Skeletal muscle satellite cell (primary cell): ENCODE measurements at regions not wholly inside any gene's neighbourhood (a gene's known extent, or its start where the extent isn't known, plus 50 kb on each side); places are given as distances from the start of the nearest gene placed in this dataset.
A peak's percentile ranks its signal among the peaks of the same experiment; 100 is the strongest.

ENCODE experiments used
- H3K27me3 ChIP-seq: 2 replicates; pipeline ENCODE4 v1.7.0; 2013; ENCODE audit warnings: low read length; ENCODE audit not compliant: control insufficient read depth, insufficient read depth
- H3K36me3 ChIP-seq: 2 replicates; pipeline ENCODE4 v1.7.0; 2013; ENCODE audit warnings: mild to moderate bottlenecking, control low read depth, low read length; ENCODE audit not compliant: insufficient read depth
- H3K4me1 ChIP-seq: 2 replicates; pipeline ENCODE4 v1.7.0; 2013; ENCODE audit warnings: low read length; ENCODE audit not compliant: control insufficient read depth, insufficient read depth
- H3K4me2 ChIP-seq: 2 replicates; pipeline ENCODE4 v1.7.0; 2013; ENCODE audit warnings: mild to moderate bottlenecking, low read length
- H3K4me3 ChIP-seq: 2 replicates; pipeline ENCODE4 v1.7.0; 2013; ENCODE audit warnings: low read length
- H3K9ac ChIP-seq: 2 replicates; pipeline ENCODE4 v1.7.0; 2013; ENCODE audit warnings: mild to moderate bottlenecking, low read depth, low read length, moderate library complexity
- H3K9me3 ChIP-seq: replicated peaks from 2 replicates; pipeline ENCODE4 v1.7.0; 2013; ENCODE audit warnings: mild to moderate bottlenecking, control low read depth, low read length

DNA sequence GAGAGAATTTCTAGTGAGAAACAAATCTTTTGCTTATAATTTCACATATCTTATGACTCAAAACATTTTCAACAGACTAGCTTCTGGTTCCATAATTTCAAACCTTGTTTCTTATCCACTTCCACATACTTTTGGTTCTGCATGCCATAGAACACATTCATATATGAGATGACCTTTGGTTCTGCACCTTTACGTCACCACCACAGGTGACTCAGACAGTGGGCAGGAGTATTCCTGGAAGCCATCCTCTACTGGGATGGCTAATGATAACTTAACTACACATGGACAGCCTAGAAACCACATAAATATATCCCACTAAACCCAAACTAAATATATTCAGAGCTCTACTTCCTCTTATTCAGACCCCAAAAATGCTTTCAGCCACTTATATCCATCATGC, 133.3 kb downstream of the DCK start:
- Histone ChIP-seq H3K4me1 (peaks cover 19% of the 10 kb centered on the region), H3K27me3 (no peaks in the 10 kb centered on the region)

DNA sequence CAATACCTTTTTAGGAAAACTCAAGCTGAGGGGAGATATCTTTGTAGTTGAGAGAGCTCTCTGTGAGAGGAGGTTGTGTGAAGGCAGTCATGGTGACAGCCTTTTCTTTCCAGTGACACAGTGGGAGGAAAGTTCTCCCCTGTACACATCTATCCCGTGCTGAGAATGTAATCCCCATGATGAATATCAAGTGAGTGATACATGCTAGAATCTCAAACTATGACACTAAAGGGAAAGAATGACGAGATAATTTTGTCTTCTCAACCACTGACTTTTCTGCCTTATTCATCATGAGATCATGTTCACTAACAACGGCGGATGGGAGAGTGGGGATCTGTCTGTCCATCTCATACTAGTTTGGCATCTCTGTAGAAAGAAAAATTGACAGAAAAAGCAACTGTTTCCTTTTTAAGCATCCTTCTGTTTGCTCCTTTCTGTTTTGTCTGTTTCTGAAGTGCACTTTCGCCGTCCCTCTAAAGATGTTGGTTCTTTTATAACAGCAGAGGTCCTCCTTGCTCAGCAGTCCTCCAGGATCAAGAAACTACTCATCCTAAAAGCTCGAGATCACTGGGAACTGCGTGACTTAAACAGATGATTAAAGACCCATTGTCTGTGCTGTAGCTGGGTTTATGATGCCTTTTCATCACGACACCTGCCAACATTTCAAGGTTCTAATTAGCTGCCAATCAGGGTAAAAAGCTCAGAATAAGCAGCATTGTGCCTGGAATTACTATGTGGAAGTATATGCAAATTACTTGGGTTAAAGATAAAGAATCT, 137.6 kb downstream of the DCK start:
- Histone ChIP-seq H3K4me3 (peak overlapping the region; percentile 31), H3K9ac (peak overlapping the region; percentile 58), H3K4me2 (peak overlapping the region; percentile 69), H3K9me3 (no peaks in the 10 kb centered on the region), H3K4me1 (peaks cover 39% of the 10 kb centered on the region), H3K27me3 (no peaks in the 10 kb centered on the region), H3K36me3 (no peaks in the 10 kb centered on the region)

More for the DNA sequence above, 133.3 kb downstream of the DCK start:
- Histone ChIP-seq H3K36me3 (no peaks in the 10 kb centered on the region), H3K4me2 (peak overlapping the region; percentile 20), H3K9me3 (no peaks in the 10 kb centered on the region), H3K9ac (no peak overlapping the region), H3K4me3 (no peak overlapping the region)

DNA sequence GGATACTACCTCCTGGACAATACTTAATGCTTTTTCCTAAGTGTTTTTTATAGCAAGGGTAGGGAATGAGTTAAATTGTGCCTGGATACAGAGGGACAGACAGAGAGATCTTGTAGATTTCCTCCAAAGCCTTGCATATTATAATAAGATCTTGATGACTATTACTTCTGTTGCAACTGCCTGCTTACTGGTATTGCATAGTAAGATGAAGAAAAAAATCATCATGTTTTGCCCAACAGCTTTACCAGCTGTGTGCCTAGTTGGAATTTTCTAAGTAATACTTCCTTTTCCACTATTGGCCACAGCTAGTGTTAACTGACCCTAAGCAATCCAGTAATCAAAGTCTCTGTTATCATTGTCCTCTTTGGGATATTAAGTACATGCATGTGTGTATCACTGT, 139.0 kb downstream of the DCK start:
- Histone ChIP-seq H3K9ac (no peak overlapping the region), H3K27me3 (no peaks in the 10 kb centered on the region), H3K36me3 (no peaks in the 10 kb centered on the region), H3K4me2 (no peak overlapping the region), H3K9me3 (no peaks in the 10 kb centered on the region), H3K4me1 (peaks cover 30% of the 10 kb centered on the region), H3K4me3 (no peak overlapping the region)

DNA sequence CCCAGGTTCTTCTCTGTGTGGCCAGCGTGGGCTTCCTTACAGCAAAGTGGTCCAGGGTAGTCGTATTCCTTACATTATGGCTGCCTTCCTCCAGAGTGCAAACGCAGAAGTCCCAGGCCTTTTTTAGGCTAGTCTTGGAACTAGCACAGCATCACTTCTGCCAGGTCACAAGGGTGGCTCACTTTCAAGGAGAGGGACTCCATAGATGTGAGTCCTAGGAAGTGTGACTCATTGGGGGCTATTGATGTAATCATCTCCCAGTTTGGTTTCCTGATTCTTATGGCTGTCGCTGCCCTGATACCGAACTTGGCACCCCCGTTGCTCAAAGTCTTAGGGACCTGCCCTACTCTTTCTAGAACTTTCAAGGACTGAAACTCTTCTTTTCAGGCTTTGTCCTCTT, 140.0 kb downstream of the DCK start:
- Histone ChIP-seq H3K4me1 (peaks cover 30% of the 10 kb centered on the region), H3K9ac (no peak overlapping the region), H3K4me3 (no peak overlapping the region), H3K4me2 (no peak overlapping the region), H3K27me3 (no peaks in the 10 kb centered on the region), H3K9me3 (no peaks in the 10 kb centered on the region), H3K36me3 (no peaks in the 10 kb centered on the region)

DNA sequence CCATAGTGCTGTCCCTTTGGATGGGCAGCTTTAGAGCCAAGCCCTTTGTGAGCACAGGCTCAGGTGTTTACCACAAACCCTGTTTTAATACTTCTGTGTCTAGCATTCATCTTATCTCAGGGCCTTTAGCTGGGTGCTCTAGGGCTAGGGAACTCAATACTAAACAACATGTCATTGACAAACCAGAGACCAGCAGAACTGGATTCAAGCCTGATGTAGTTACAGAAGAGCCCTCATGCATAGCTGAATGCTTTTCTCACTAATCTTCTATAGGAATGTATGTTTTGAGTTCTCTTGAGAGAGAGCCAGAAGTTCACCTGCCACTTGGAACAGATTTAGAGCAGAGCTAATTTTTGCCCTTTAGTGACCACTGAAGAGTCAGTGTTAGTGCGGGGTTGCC, 142.6 kb downstream of the DCK start:
- Histone ChIP-seq H3K4me1 (peaks cover 26% of the 10 kb centered on the region), H3K9me3 (no peaks in the 10 kb centered on the region), H3K27me3 (no peaks in the 10 kb centered on the region), H3K4me3 (no peak overlapping the region), H3K36me3 (no peaks in the 10 kb centered on the region), H3K4me2 (no peak overlapping the region), H3K9ac (no peak overlapping the region)

DNA sequence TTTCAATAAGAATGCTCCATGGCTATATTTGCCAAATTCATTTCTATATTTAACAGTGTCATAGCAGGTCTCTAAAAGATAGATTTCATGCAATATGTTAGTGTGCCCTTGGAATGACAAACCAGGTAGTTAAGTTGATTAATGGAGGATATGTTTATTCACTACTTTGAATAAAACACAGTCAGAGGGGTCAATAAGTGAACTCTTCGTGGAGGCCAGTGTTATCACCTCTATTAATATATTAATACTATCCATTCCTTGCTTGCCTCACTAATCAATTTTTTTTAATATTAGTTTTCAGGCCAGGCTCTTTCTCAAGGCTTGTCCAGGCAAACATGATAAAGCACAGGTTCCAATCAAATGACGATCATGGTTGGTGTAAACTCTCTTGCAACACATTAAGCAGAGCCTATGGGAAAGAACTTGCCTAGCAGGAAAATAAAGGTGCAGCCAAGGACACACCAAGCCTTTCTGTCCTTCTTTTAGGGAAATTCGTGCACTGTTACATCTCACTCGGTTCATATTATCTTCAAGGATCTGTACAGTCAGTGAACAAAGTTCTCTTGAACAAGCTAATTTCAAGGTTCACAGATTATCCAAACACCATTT, 144.7 kb downstream of the DCK start:
- H3K4me1 ChIP-seq = peaks cover 7% of the 10 kb centered on the region
- H3K4me2 ChIP-seq = no peak overlapping the region
- H3K36me3 ChIP-seq = no peaks in the 10 kb centered on the region
- H3K9ac ChIP-seq = no peak overlapping the region
- no peaks in the 10 kb centered on the region for H3K27me3 ChIP-seq
- H3K9me3 ChIP-seq = no peaks in the 10 kb centered on the region
- no peak overlapping the region for H3K4me3 ChIP-seq

DNA sequence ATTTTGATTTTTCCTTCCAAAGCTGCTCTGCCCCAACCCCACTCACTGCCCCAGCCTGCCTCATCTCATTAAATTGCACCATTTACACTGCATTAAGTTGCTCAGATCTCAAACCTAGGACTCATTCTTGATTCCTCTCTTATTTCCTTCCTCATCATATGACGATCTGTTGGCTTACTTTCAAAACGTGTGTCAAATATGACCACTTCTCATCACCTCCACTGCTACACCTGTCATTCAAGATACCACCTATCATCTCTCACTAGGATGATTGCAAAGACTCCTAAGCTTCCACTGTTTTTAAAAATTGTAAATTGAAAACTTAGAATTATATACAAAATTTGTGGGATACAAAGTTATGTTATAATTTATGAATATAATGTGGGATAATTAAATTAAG, 147.1 kb downstream of the DCK start:
- no peak overlapping the region for H3K4me3 ChIP-seq
- H3K4me1 ChIP-seq = no peaks in the 10 kb centered on the region
- H3K36me3 ChIP-seq = no peaks in the 10 kb centered on the region
- H3K9me3 ChIP-seq = no peaks in the 10 kb centered on the region
- H3K9ac ChIP-seq = no peak overlapping the region
- H3K4me2 ChIP-seq = no peak overlapping the region
- H3K27me3 ChIP-seq = no peaks in the 10 kb centered on the region

DNA sequence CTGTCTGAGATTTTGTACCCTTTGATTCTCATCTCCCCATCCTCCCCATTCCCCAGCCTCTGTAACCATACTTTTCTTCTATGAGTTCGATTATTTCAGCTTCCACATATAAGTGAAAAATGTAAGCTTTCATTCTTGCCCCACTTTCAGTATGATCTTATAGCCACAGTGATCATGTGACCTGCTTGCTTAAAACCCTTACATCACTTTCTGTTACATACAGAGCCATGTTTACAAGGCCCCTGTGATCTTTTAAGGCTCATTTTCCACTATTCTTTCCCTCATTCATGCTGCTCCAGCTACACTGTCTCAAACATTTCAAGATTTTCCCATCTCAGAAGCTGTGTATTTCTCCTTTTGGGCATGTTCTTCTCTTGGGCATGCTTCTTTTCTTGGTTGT, 147.7 kb downstream of the DCK start:
- Histone ChIP-seq H3K9me3 (no peaks in the 10 kb centered on the region), H3K4me3 (no peak overlapping the region), H3K4me2 (no peak overlapping the region), H3K9ac (no peak overlapping the region), H3K4me1 (no peaks in the 10 kb centered on the region), H3K27me3 (no peaks in the 10 kb centered on the region), H3K36me3 (no peaks in the 10 kb centered on the region)

DNA sequence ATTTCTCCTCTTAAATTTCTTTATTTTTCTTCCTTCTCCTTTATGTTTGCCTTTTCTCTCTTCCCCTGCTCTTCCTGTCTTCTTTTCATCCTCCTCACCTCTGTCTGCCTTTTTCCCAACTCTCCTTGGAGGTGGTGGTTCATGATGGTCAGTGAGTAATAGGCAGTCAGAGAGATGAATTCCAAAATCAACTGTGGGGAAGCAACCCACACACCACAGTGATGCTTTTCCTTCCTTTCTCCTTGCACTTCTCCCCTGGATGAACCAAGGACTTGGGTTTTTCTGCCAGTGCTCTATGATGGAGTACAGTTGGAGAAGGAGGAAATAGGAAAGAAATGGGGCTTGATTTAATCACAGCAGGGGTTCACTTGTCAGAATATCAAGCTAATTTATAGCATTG, 153.8 kb downstream of the DCK start:
- Histone ChIP-seq H3K4me2 (no peak overlapping the region), H3K9ac (no peak overlapping the region), H3K4me3 (no peak overlapping the region), H3K4me1 (peaks cover 18% of the 10 kb centered on the region), H3K9me3 (no peaks in the 10 kb centered on the region), H3K36me3 (no peaks in the 10 kb centered on the region), H3K27me3 (no peaks in the 10 kb centered on the region)

DNA sequence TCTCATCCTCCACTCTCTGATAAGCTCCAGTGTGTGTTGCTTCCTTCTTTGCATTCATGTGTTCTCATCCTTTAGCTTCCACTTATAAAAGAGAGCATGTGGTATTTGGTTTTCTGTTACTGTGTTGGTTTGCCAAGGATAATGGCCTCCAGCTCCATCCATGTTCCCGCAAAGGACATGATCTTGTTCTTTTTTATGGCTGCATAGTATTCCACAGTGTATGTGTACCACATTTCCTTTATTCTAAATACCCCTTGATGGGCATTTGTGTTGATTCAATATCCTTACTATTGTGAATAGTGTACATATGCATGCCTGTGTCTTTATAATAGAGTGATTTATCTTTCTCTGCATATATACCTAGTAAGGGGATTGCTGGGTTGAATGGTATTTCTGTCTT, 155.1 kb downstream of the DCK start:
- H3K9me3 ChIP-seq = no peaks in the 10 kb centered on the region
- H3K4me2 ChIP-seq = no peak overlapping the region
- no peaks in the 10 kb centered on the region for H3K36me3 ChIP-seq
- peaks cover 18% of the 10 kb centered on the region for H3K4me1 ChIP-seq
- H3K9ac ChIP-seq = no peak overlapping the region
- no peak overlapping the region for H3K4me3 ChIP-seq
- H3K27me3 ChIP-seq = no peaks in the 10 kb centered on the region

DNA sequence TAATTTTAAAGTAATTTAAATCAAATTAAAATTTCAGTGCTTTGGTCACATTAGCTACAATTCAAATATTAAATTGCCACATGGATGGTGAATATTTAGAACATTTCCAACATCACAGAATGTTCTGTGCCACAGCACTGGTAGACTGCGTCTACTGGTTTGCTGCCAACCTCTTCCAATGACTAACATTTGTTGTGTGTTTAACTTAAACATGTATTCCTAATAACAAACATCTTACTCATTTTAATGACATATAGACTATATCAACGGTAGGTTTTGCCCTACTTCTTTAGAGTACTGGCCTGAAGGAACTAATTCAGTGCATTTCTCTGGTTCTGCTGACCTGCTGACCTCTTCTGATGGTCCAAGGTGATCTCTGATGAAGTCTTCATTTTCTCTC, 157.6 kb downstream of the DCK start:
- H3K36me3 ChIP-seq = no peaks in the 10 kb centered on the region
- H3K9ac ChIP-seq = no peak overlapping the region
- no peaks in the 10 kb centered on the region for H3K27me3 ChIP-seq
- peaks cover 18% of the 10 kb centered on the region for H3K4me1 ChIP-seq
- H3K9me3 ChIP-seq = no peaks in the 10 kb centered on the region
- H3K4me2 ChIP-seq = peak overlapping the region; percentile 13
- H3K4me3 ChIP-seq = no peak overlapping the region

DNA sequence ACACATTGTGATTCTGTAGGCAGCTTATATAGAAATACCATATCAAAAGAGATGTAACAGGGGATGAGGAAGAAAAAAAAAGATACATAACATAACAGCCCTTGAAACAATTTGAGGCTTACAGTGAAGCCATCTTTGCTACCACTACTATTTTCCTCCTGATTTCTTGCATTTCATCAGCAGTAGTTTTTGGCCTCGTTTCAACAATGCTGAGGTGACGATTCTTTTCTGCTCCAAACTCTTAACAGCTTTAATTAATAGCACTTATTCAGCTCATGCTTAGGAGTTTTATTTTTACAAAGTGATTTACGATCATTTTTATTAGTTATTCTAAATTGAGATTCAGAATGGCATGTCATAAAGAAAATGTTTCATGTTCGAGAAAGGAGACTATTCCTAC, 163.2 kb downstream of the DCK start:
- Histone ChIP-seq H3K4me2 (no peak overlapping the region), H3K9me3 (no peaks in the 10 kb centered on the region), H3K4me1 (no peaks in the 10 kb centered on the region), H3K9ac (no peak overlapping the region), H3K27me3 (no peaks in the 10 kb centered on the region), H3K4me3 (no peak overlapping the region), H3K36me3 (no peaks in the 10 kb centered on the region)
